Retinal pigment epithelial cell (primary cell): ENCODE measurements at regions not wholly inside any gene's neighbourhood (a gene's known extent, or its start where the extent isn't known, plus 50 kb on each side); places are given as distances from the start of the nearest gene placed in this dataset.

Source experiments
- DNase-seq: peaks from one replicate; pipeline ENCODE4 v3.0.0-alpha.2; 2010; ENCODE audit warnings: low read depth
- H3K4me3 ChIP-seq: 2 replicates; pipeline ENCODE4 v1.5.1; 2011; ENCODE audit warnings: mild to moderate bottlenecking, low read length, control low read depth, moderate library complexity
- TF ChIP-seq, protein P1 (sequence below): conservative IDR thresholded peaks from 2 replicates; pipeline ENCODE4 v1.5.1; 2011; ENCODE audit warnings: low read depth, low read length, control low read depth, inconsistent platforms

GRCh38 chr12:11500188-11500860 lies 105.0 kb upstream of the PRB2 start:
- DNase-seq, result no peak
- TF ChIP-seq, protein P1, sequence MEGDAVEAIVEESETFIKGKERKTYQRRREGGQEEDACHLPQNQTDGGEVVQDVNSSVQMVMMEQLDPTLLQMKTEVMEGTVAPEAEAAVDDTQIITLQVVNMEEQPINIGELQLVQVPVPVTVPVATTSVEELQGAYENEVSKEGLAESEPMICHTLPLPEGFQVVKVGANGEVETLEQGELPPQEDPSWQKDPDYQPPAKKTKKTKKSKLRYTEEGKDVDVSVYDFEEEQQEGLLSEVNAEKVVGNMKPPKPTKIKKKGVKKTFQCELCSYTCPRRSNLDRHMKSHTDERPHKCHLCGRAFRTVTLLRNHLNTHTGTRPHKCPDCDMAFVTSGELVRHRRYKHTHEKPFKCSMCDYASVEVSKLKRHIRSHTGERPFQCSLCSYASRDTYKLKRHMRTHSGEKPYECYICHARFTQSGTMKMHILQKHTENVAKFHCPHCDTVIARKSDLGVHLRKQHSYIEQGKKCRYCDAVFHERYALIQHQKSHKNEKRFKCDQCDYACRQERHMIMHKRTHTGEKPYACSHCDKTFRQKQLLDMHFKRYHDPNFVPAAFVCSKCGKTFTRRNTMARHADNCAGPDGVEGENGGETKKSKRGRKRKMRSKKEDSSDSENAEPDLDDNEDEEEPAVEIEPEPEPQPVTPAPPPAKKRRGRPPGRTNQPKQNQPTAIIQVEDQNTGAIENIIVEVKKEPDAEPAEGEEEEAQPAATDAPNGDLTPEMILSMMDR, result no peak
- H3K4me3 ChIP-seq, result no peak overlapping the region

GRCh38 chr12:11500861-11501230 lies 105.5 kb upstream of the PRB2 start:
- TF ChIP-seq, protein P1, result no peak
- DNase-seq, result no peak

DNA sequence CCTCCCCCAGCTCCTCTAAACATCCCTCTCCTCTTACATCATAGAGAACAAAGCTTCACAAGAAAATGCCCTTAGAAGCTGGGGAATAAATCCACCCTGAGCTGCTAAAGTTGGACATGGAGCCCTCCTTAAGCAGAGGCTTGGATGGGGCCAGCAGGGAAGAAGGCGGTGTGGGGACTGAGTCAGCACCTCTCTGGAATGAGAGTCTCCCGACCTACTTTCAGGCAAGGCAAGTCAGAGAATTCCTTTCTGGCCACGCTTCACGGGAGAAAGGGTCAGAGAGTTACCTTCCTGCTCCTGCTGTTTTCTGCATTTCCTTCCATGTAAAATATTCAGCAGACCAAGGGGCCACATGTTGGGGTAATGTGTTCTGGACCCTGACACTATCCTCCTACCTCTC lies 113.3 kb upstream of the PRB2 start:
- TF ChIP-seq, protein P1, result no peak
- H3K4me3 ChIP-seq, result no peak overlapping the region
- no peak for DNase-seq

More at GRCh38 chr12:11500861-11501230, 105.5 kb upstream of the PRB2 start:
- no peak overlapping the region for H3K4me3 ChIP-seq

DNA sequence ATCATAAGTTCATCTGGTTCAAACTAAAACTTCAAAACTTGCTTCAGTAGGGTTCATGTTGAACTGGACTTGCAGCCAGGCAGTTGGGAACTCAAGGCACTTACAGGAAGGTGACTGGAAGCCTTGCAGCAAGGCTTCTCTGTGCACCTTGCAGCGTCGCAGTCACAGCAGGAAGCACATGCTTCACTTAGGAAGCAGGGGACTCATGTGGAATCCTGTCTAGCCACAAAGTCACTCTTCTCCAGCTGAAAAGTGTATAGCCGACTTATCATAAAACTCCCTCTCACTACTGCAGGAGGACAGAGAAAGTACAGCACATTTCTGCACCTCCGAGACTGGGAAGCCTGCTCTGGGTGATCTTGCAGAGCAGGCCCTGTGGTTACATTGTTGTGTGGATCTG lies 114.0 kb upstream of the PRB2 start:
- H3K4me3 ChIP-seq, result no peak overlapping the region
- TF ChIP-seq, protein P1, result no peak
- DNase-seq, result no peak

DNA sequence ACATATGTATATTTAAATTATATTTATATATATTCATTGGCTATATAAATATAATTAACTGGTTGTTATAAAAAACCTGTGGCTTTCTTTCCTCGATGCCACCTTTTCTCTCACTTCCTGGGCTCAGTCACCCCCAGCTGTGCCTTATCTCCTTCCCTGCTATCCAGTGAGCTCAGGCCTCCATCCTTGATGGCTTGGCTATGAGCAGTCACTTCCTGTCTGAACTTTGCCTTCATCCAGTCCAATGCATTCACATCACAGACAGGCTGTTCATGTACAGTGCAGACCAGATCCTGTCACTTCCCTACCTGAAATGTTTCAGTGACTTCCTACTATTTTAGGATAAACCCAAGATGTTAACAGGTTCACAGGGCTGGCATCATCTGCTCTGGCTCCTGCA lies 115.3 kb upstream of the PRB2 start:
- no peak for DNase-seq
- TF ChIP-seq, protein P1, result no peak
- H3K4me3 ChIP-seq, result no peak overlapping the region

DNA sequence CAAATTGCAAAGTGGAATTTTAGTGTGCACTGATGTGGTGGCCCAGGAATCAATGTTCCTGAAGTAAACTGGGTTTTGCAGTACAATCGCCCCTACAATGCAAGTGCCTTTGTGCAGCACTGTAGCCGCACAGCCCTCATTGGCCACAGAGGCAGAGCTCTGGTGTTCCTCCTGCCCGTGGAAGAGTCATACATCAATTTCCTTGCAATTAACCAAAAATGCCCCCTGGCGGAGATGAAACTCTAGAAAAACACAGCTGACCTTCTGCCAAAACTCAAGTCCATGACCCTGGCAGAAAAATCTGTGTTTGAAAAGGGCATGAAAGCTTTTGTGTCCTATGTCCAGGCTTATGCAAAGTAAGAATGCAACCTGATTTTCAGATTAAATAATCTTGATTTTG lies 117.9 kb upstream of the PRB2 start:
- DNase-seq, result no peak
- TF ChIP-seq, protein P1, result peak; percentile 17
- H3K4me3 ChIP-seq, result no peak overlapping the region

- no peak for DNase-seq
- TF ChIP-seq, protein P1, result no peak
- no peak overlapping the region for H3K4me3 ChIP-seq
Observed at GRCh38 chr12:11517080-11517479, 121.7 kb upstream of the PRB2 start.
